ENCODE measurements at regions not wholly inside any gene's neighbourhood (a gene's known extent, or its start where the extent isn't known, plus 50 kb on each side); places are given as distances from the start of the nearest gene placed in this dataset.

- no peaks in the 10 kb centered on the region for H3K27me3 ChIP-seq
- no peaks in the 10 kb centered on the region for H3K9me3 ChIP-seq
- H3K4me1 ChIP-seq, result no peaks in the 10 kb centered on the region
- H3K4me3 ChIP-seq, result no peak overlapping the region
- no peak overlapping the region for H3K27ac ChIP-seq
- no peaks in the 10 kb centered on the region for H3K36me3 ChIP-seq
- DNase-seq (ENCODE audit: low spot score in 2 of 2), result no peak
- TF ChIP-seq CTCF (IDR thresholded peaks at IDR 0.05), result no peak
- intact Hi-C loops (cut with DNase I), result no loop called here
Observed at GRCh38 chr4:19304028-19304427, 947.7 kb upstream of the SLIT2 start.

GRCh38 chr4:19301527-19301926 lies 950.2 kb upstream of the SLIT2 start:
- H3K9me3 ChIP-seq, result no peaks in the 10 kb centered on the region
- no peaks in the 10 kb centered on the region for H3K36me3 ChIP-seq
- intact Hi-C loops (cut with DNase I), result no loop called here
- H3K27me3 ChIP-seq, result no peaks in the 10 kb centered on the region
- no peak for TF ChIP-seq CTCF (IDR thresholded peaks at IDR 0.05)
- no peak for DNase-seq (ENCODE audit: low spot score in 2 of 2)
- H3K4me3 ChIP-seq, result no peak overlapping the region
- no peaks in the 10 kb centered on the region for H3K4me1 ChIP-seq
- H3K27ac ChIP-seq, result no peak overlapping the region

- no peak for DNase-seq (ENCODE audit: low spot score in 2 of 2)
- H3K4me3 ChIP-seq, result no peak overlapping the region
- TF ChIP-seq CTCF (IDR thresholded peaks at IDR 0.05), result no peak
- H3K27me3 ChIP-seq, result no peaks in the 10 kb centered on the region
- no peaks in the 10 kb centered on the region for H3K4me1 ChIP-seq
- H3K9me3 ChIP-seq, result no peaks in the 10 kb centered on the region
- H3K27ac ChIP-seq, result no peak overlapping the region
- intact Hi-C loops (cut with DNase I), result no loop called here
- H3K36me3 ChIP-seq, result no peaks in the 10 kb centered on the region
Observed at GRCh38 chr4:19300213-19300612, 951.5 kb upstream of the SLIT2 start.

GRCh38 chr4:19298998-19299397 lies 952.7 kb upstream of the SLIT2 start:
- Histone ChIP-seq H3K27ac (no peak overlapping the region), H3K4me3 (no peak overlapping the region), H3K27me3 (no peaks in the 10 kb centered on the region), H3K9me3 (peaks cover 0 to 4% of the 10 kb centered on the region in 2 donors), H3K4me1 (no peaks in the 10 kb centered on the region), H3K36me3 (no peaks in the 10 kb centered on the region)
- intact Hi-C loops (cut with DNase I), result no loop called here
- TF ChIP-seq CTCF (IDR thresholded peaks at IDR 0.05), result no peak
- no peak for DNase-seq (ENCODE audit: low spot score in 2 of 2)

GRCh38 chr4:19293781-19294180 lies 957.9 kb upstream of the SLIT2 start:
- DNase-seq (ENCODE audit: low spot score in 2 of 2), result no peak
- Histone ChIP-seq H3K4me3 (no peak overlapping the region), H3K27ac (no peak overlapping the region), H3K9me3 (peaks cover 4 to 5% of the 10 kb centered on the region in 2 donors), H3K27me3 (no peaks in the 10 kb centered on the region), H3K36me3 (no peaks in the 10 kb centered on the region), H3K4me1 (no peaks in the 10 kb centered on the region)
- TF ChIP-seq CTCF (IDR thresholded peaks at IDR 0.05), result no peak
- intact Hi-C loops (cut with DNase I), result no loop called here

- DNase-seq (ENCODE audit: low spot score in 2 of 2), result no peak
- peaks cover 4 to 5% of the 10 kb centered on the region in 2 donors for H3K9me3 ChIP-seq
- intact Hi-C loops (cut with DNase I), result no loop called here
- H3K4me3 ChIP-seq, result no peak overlapping the region
- H3K4me1 ChIP-seq, result no peaks in the 10 kb centered on the region
- H3K36me3 ChIP-seq, result no peaks in the 10 kb centered on the region
- no peak overlapping the region for H3K27ac ChIP-seq
- no peaks in the 10 kb centered on the region for H3K27me3 ChIP-seq
- TF ChIP-seq CTCF (IDR thresholded peaks at IDR 0.05), result no peak
Observed at GRCh38 chr4:19293080-19293479, 958.6 kb upstream of the SLIT2 start.

Data from ascending aorta (tissue), 2 donors.